HG03060 (cell line): ENCODE measurements at regions not wholly inside any gene's neighbourhood (a gene's known extent, or its start where the extent isn't known, plus 50 kb on each side); places are given as distances from the start of the nearest gene placed in this dataset.
"Not testable (repeated sequence)": the region's sequence is repeated elsewhere in the genome, so short reads cannot be mapped to it uniquely, and the experiment has no call there.

Experiments
- ATAC-seq: cut with Tn5 transposase; IDR thresholded peaks from one replicate; pipeline ENCODE4 v1.9.1; 2021; ENCODE audit warnings: low read depth, moderate number of reproducible peaks; ENCODE audit not compliant: unreplicated experiment

DNA sequence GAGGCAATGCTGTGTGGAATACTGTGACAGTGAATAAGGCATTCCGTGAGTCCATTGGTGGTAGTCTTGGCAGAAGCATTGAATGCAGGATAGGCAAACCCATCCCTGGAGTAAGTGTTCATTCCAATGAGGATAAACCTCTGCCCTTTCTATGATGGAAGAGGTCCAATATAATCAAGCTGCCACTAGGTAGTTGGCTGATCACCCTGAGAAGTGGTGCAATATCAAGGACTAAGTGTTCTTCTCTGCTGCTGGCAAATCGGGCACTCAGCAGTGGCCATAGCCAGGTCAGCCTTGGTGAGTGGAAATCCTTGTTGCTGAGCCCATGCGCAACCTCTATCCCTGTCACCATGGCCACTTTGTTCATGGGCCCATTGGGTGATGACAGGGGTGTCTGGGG, 70.1 kb downstream of the FBXO4 start:
- no peak for ATAC-seq

DNA sequence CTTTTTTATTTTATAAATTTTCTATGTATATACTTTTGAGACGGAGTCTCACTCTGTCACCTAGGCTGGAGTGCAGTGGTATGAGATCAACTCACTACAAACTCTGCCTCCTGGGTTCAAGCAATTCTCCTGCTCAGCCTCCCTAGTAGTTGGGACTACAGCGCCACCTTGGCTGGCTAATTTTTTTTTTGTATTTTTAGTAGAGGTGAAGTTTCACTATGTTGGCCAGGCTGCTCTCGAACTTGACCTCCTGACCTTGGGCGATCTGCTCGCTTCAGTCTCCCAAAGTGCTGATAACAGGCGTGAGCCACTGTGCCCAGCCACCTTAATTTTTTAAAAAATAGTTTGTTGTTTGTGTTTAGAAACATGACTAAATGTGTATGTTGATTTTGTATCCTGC, 76.6 kb downstream of the FBXO4 start:
- no peak for ATAC-seq

DNA sequence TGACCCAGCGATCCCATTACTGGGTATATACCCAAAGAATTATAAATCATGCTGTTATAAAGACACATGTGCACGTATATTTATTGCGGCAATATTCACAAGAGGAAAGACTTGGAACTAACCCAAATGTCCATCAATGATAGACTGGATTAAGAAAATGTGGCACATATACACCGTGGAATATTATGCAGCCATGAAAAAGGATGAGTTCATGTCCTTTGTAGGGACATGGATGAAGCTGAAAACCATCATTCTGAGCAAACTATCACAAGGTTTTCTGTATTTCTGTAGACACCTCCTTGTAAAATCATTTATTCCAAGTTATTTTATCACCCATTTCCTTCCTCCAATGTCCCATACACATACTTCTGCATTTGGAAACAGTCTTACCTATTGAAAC, 78.8 kb downstream of the FBXO4 start:
- not testable (repeated sequence) for ATAC-seq

DNA sequence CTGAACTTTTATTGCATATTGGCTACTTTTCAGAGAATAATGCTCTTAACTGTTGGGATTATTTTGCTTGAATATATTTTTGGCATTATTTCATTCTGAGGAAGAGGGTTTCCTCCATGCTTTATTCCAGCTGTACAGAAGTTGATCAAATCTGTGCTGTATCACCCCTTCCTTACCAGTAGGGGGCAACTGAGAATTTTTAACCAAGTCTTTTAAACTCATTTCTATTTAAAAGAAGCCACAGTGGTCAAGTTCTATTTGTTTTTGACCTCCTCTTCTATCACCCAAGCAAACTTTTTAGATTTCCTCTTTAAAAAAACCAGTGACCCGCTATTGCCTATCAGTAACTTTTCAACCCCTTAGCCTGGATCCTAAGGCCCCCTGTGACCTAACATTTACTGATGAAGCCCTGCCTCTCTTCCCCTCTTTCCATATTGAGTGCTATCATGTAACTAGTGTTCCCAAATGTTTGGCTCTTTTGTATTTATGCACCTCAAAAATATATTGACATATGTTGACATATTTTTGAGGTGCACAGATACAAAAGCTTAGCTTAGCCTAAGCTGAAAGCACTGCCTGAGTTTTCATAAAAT, 80.6 kb downstream of the FBXO4 start:
- ATAC-seq, result no peak

DNA sequence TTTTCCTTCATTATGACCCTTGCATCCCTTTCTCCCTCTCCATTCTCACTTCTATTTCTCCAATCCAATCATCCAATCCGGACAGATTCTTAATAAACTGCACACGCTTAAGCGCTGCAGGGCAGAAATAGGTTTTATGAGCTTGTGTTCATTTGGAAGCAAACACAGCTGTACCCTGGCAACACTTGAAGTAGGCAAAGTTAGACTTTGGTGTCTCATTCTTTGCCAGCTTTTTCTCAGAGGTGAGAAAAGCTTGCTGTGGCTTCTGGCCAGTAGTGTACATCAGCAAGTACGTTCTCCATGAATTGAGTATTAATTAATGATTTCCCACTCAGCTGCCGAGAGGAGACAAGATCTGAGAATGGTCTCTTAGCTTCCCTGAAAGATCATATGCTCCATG, 88.5 kb downstream of the FBXO4 start:
- no peak for ATAC-seq

DNA sequence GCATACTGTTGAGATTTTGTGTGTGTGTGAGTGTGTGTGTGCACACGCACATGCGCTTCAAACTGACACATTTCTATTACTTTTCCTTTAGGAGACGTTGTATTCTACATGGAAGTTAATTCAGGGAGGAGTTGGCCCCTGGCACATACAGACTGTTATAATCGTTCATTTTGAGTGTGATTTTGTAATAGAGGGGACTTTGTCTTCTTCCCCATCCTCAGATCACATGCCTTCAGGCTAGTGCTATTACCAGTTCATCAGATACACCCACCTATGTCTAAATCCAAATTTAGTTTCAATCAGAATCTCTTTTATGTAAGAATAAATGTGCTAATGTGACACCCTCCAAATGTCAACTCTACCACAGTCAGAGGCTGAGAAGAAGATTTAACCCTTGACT, 90.2 kb downstream of the FBXO4 start:
- no peak for ATAC-seq

DNA sequence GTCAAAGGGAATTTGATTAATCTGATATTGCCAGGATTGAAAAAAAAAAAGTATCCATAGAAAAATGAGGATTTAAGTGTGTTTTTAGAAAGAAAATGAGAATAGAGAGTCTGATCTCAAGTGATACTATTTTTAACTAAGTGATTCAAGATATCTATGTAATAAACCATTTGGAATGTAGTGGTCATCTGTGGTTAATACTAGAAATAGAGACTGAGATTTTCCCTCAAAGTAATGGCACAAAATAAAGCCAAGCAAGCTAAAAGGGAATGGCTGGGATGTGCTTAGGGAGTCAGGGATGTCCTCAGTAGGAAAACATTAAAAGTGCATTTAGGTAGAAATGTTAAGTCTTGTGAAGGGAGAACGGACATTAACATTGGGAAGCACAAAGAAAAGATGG, 90.6 kb downstream of the FBXO4 start:
- ATAC-seq, result no peak

DNA sequence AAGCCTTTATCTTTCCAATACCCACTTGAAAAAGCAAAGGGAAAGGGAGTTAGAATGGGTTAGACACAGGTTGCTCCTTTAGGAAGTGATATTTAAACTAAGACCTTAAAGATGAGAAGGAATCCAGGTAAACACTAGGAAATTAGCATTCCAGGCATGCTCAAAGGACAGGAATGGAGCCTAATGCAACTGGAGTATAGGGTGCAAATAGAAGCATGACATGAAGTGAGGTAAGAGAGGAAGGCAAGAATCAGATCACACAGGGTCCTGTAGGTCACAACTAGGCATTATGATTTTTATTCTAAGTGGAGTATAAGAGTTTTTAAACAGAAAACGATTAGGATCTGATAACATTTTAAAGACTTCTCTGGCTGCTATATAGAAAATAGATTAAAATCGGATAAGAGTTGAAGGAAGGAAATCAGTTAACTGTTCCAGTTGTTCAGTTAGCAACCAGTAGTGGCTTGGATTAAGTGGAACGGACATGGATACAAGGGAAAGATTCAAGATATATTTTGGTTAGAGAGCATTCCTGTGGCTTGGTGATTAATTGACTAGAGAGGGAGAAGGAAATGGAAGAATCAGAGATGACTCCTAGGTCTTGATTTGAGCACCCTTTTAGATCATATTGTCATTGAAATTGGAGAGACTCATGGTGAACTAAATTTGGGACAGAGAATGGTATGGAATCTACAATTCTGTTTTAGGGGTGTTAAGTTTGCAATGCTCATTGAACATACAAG, 95.9 kb downstream of the FBXO4 start:
- no peak for ATAC-seq

DNA sequence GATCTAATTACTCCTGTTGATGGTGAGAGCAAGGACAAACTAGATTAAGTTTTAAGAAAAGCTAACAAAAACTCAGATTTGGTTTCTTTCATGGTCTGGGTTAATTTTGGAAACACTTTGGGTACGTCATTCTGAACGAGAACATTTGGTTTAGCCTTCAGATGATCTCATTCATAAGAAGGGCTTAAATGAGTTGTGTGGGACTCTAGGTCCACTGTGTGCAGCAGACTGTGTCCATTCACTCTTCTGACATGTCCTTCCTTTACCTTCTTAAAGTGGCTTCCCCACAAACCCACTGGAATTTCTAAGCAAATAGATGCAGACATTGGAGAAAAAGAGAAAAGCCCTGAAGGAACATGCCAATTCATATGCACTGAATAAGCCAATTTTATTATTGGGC, 96.8 kb downstream of the FBXO4 start:
- no peak for ATAC-seq

DNA sequence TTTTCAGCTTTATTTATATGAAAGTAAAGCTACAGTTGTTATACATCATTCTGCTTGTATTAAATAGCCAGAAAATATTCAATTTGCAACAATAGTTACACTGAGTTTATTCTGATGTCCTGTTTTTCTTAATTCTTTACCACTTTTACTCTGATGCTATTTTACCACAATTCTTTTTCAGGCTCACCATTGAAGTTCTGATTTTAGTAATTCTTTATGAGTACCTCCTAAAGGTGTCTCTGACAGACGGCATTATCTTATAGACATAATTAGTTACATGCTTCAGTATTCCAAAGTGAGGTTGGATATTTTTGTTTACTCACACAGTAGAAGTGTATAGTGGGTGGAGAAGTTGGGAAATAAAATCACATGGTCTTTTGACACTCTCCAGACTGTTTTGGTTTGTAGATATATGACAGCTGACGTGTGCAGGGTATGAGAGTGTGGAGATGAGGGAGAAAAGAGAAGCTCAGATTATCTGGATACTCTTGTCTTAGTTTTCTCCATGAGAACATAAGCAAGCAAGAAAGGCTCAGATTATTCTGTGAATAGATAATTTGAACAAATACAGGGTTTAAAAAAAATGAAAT, 97.4 kb downstream of the FBXO4 start:
- no peak for ATAC-seq

DNA sequence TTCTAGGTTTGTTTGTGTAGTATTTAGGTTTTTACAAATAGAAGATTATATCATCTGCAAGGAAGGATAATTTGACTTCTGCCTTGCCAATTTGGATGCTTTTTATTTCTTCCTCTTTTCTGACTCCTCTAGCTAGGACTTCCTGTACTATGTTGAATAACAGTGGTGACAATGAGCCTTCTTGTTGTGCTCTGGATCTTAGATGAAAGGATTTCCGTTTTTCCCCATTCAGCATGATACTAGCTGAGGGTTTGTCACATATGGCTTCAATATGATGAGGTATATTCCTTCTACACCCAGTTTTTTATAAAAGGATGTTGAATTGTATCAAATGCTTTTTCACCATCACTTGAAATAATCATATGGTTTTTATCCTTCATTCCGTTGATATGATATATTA, 101.4 kb downstream of the FBXO4 start:
- no peak for ATAC-seq

DNA sequence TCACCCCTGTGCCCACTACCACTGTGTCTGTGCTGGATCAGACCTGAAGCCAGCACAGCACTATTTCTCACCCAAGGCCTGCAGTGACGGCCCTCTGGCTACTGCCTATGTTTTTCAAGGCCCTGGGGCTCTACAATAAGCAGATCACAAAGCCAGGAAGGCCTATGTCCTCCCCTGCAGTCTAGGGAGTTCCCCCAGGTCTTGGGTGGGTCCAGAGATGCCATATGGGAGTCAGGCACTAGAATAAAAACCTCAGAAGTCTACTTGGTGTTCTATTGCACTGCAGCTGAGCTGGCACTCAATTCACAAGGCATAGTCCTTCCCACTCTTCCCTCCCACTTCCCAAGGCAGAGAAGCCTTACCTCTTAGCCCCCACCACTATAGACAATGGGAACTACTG, 107.1 kb downstream of the FBXO4 start:
- no peak for ATAC-seq

DNA sequence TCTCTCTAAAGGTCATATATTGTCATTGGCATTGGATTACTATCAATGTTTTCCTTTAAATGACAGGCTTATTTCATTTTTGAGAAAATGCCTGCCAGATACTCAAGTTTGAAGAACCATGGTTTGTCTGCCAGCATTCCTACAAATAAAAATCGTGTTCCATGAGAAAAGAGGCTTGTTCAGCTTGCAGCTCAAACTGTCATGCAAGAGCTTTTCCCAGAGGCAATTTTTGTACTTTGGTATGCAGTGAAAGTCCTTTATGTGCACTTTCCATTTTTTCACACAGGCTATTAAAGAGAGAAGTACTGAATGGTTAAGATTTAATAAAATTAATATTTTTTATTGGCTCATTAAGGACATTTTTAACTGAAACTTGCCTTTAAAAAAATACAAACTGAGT, 110.4 kb downstream of the FBXO4 start:
- no peak for ATAC-seq

DNA sequence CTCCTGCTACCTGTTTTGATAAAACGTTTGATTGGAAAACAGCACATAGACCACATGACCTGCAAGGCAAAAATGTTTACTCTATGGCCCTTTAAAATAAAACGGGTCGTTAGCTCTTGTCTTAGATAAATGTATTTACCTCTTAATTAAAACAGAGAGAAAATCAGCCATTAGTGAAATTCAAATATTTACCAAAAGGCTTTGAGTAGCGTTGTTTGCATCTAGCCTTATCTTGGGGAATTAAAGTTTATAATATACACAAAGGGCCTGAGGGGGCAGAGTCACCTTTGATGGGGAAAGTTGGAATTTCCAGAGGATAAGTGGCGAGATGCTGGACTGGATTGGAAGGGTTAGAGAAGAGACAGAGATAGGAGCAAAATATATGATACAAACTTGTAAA, 111.3 kb downstream of the FBXO4 start:
- ATAC-seq, result no peak

DNA sequence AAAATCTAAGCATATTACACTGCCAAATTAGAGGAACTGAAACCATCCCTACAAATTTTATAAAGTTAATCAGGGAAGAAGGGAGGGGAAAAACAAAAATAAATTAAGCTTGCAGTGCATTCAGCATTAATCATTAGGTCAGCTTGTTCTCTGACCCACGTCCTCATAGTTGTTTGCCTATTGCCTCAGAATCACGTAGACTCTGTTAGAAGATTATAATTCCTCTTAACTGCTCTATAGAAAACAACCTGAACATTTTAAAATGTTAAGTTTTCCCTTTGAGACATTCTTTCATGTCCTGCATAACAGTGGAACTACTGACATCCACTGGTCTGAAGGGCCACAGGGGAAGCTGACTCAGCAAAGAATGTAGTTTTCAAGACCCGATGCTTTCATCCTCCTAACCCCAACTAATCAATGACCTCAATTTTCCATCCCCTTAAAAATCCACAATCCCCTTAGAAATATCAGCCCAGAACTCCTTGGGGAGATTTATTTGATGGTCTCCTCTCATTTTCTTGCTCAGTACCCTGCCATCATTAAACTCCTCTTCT, 112.4 kb downstream of the FBXO4 start:
- no peak for ATAC-seq

DNA sequence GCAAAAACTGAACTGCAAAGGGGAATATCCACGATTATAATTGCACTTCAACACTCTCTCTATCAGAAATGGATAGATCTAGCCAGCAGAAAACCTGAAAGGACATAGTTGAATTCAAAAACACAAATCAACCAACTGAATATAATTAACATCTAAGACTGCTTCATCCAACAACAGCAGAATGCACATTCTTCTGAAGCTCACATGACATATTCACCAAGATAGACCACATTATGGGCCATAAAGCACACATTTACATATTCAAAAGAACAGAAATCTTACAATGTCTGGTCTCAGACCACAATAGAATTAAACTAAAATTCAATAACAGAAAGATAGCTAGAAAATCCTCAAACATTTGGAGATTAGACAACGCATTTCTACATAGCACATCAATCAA, 118.3 kb downstream of the FBXO4 start:
- ATAC-seq, result no peak

DNA sequence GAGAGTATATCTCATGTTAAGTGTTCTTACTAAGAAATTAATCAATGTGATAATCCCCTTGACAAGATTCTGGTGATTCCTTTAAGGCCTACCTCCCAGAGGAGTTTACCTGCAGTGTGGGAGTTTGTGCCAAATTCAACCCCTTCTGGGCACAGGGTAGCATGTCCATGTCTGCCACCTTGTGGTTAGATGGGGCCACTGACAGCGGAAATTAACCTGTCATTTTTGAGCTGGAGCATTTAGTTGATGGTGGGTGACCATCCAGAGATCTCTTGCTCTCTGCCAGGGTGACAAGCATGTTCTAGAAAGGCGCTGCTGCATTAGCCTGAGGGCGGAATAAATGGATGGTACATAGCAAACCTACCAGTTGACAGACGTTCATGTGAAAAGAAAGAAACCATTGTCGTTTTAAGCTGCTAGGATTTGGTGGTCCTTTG, 132.2 kb downstream of the FBXO4 start:
- ATAC-seq, result peak; percentile 78

DNA sequence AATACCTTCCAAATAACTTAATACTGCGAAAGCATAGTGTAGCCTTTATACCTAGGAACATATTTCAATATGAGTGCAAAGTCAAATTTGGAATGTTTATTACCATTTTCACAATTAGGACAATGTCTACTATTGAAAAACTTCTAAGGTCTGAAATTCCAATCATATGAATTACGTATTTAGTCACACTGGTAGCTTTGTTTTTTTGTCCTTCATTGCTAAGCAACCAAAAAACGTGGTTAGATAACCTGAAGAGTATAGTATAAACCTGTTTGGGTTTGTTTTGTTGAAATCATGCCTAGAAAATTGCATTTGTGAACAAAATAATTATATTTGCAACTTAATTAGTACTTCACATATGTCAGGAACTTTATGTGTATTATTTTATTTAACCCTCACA, 134.2 kb downstream of the FBXO4 start:
- ATAC-seq, result no peak

DNA sequence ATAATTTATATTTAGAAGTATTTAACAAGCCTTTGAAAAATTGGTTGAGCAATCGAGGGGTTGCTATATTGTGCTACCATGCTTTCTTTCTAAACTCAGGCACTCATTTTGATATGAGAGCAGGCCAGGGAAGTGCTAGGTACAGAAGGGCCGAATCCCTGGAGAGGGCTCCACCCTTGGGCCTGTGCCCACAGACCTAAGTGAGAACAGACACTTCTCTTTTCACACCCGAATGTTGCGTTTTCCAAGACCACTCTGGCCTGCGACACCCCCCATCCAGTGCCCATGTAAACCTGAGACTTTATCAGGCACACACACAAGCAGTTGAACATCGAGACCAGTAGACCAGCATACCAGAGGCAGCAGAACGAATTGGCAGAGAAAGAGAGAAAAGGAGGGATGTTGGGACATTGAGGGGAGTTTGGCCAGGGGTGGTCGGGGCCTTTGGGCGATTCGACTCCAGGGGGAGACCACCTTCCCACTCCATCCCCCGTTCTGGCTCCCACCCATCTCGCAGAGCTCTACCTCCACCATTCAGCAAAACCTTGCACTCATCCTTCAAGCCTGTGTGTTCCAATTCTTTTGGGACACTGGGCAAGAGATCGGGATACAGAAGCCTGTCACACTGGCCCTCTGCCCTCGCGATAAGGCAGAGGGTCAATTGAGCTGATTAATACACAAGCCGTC, 134.8 kb downstream of the FBXO4 start:
- ATAC-seq, result no peak

DNA sequence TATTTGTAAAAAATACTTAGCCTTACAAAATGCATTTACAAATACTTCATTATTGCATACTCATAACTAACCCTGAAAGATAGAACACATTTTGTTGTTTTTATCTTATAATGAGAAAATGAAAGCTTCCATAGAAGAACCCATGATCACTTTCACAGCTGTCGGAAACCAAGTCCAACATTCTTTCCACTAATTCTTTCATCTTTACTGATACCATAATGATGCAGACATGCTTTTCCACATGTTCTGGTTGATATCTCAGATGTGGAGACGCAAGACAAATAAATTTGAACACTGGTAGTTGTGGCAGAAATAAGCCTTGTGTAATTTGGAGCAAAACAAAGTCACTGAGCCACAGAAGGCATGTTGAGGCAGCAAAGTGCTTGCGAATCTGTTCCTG, 136.0 kb downstream of the FBXO4 start:
- ATAC-seq, result no peak

DNA sequence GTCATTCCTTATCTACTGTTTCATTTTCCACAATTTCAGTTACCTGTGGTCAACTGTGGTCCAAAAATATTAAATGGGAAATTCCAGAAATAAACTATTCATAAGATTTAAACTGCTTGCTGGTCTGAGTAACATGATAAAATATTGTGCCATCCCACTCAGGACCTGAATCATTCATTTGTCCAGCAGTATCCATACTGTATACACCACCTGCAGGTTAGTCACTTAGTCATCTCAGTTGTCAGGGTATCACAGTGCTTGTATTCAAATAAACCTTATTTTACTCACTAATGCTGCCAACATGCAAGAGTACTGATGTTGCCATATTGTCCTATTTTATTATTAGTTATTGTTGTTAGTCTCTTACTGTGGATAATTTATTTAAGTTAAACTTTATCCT, 139.7 kb downstream of the FBXO4 start:
- ATAC-seq, result no peak
